A549 (cell line): ENCODE measurements at regions not wholly inside any gene's neighbourhood (a gene's known extent, or its start where the extent isn't known, plus 50 kb on each side); places are given as distances from the start of the nearest gene placed in this dataset.

Source experiments
- ATAC-seq, 2 experiments: fragments of 200-7000 bp in 1 of 2; fragments of >200 bp in 1 of 2; cut with Nextera tagmentation in 1 of 2; cut with Tn5 transposase in 1 of 2; 3 replicates each; pipeline versions ENCODE4 v1.8.0 to v1.9.1; 2018 to 2020; ENCODE audit warnings: mild to moderate bottlenecking in 1 of 2, moderate library complexity in 1 of 2
- CTCF ChIA-PET: fragments of 300-600 bp; sonication (Branson Sonifier 250); formaldehyde crosslinking; extraction: SDS; loops from one replicate; lab custom pipeline; 2021; ENCODE audit warnings: antibody characterized with exemption, inconsistent platforms; lab: Yijun Ruan, JAX
- POLR2A ChIA-PET: fragments of 350-600 bp; formaldehyde crosslinking; extraction: SDS; loops from one replicate; lab custom pipeline; 2021; ENCODE audit warnings: antibody characterized with exemption, inconsistent platforms; lab: Yijun Ruan, JAX
- DNase-seq, 2 experiments: peaks; one replicate each; pipeline versions ENCODE4 v3.0.0 to v3.0.0-alpha.2; 2011 to 2016; ENCODE audit warnings: low read depth in 1 of 2, low spot score in 1 of 2
- FAIRE-seq: peaks from 2 replicates; lab custom pipeline; 2011; peaks lifted over from hg19 to GRCh38; lab: Jason Lieb, UNC
- H3K27ac ChIP-seq, 2 experiments: fragments of >200 bp; sonication (Bioruptor Twin); formaldehyde crosslinking; 3 replicates each; pipeline ENCODE4 v1.5.1; 2016 to 2017
- H3K4me1 ChIP-seq: fragments of >200 bp; sonication (Bioruptor Twin); formaldehyde crosslinking; 3 replicates; pipeline ENCODE4 v1.6.1; 2016
- H3K4me2 ChIP-seq: fragments of >200 bp; sonication (Bioruptor Twin); formaldehyde crosslinking; 3 replicates; pipeline ENCODE4 v1.6.1; 2016
- H3K4me3 ChIP-seq: fragments of >200 bp; sonication (Bioruptor Twin); formaldehyde crosslinking; 3 replicates; pipeline ENCODE4 v1.5.1; 2016
- H3K9me3 ChIP-seq: fragments of >200 bp; sonication (Bioruptor Twin); formaldehyde crosslinking; 3 replicates; pipeline ENCODE4 v1.6.1; 2016
- ATOH8 ChIP-seq: fragments of 250-450 bp; sonication (Bioruptor Pico); IDR thresholded peaks from 2 replicates; pipeline ENCODE4 v1.5.0; 2020; ENCODE audit warnings: low read depth, mild to moderate bottlenecking, moderate library complexity
- BCL3 ChIP-seq: fragments of >200 bp; sonication (Bioruptor Twin); formaldehyde crosslinking; IDR thresholded peaks from 3 replicates; pipeline ENCODE4 v1.6.1; 2016
- CBX2 ChIP-seq: fragments of 200-600 bp; sonication (generic); IDR thresholded peaks from 2 replicates; pipeline ENCODE4 v1.6.1; 2016; ENCODE audit warnings: low read depth, mild to moderate bottlenecking, borderline replicate concordance
- CEBPB ChIP-seq, 2 experiments: fragments of >200 bp in 1 of 2; sonication (Bioruptor Twin) in 1 of 2; formaldehyde crosslinking in 1 of 2; IDR thresholded peaks; 2 replicates each; pipeline ENCODE4 v1.6.1; 2012 to 2016
- CHD4 ChIP-seq: fragments of 200-600 bp; sonication (generic); IDR thresholded peaks from 2 replicates; pipeline ENCODE4 v1.6.1; 2016; ENCODE audit warnings: antibody characterized with exemption, mild to moderate bottlenecking, borderline replicate concordance
- CTCF ChIP-seq: fragments of >200 bp; sonication (Bioruptor Twin); formaldehyde crosslinking; IDR thresholded peaks from 3 replicates; pipeline ENCODE4 v1.5.1; 2016
- E2F6 ChIP-seq: IDR thresholded peaks from 2 replicates; pipeline ENCODE4 v1.6.1; 2012; ENCODE audit warnings: low read depth, borderline replicate concordance
- ELK1 ChIP-seq: fragments of 150-350 bp; IDR thresholded peaks from 2 replicates; pipeline ENCODE4 v1.6.1; 2014; ENCODE audit warnings: low read depth, mild to moderate bottlenecking, low read length
- FOSL2 ChIP-seq, 2 experiments: fragments of 450-650 bp in 1 of 2; fragments of >200 bp in 1 of 2; sonication (Bioruptor Twin) in 1 of 2; formaldehyde crosslinking; IDR thresholded peaks; 2 replicates each; pipeline versions ENCODE4 v1.5.0 to v1.6.1; 2016 to 2020; ENCODE audit warnings: mild to moderate bottlenecking in 1 of 2, moderate library complexity in 1 of 2
- GATA3 ChIP-seq: IDR thresholded peaks from 2 replicates; pipeline ENCODE4 v1.6.1; 2012; ENCODE audit warnings: borderline replicate concordance
- HDAC2 ChIP-seq: fragments of 200-600 bp; sonication (generic); IDR thresholded peaks from 2 replicates; pipeline ENCODE4 v1.6.1; 2016
- HES2 ChIP-seq: fragments of >200 bp; sonication (Bioruptor Twin); formaldehyde crosslinking; IDR thresholded peaks from 2 replicates; pipeline ENCODE4 v1.6.1; 2016
- HEYL ChIP-seq: fragments of 250-450 bp; sonication (Bioruptor Pico); IDR thresholded peaks from 2 replicates; pipeline ENCODE4 v1.8.0; 2021; ENCODE audit warnings: mild to moderate bottlenecking, moderate library complexity
- HOXA7 ChIP-seq: fragments of 250-450 bp; sonication (Bioruptor Pico); IDR thresholded peaks from 2 replicates; pipeline ENCODE4 v1.5.0; 2020; ENCODE audit warnings: mild to moderate bottlenecking, moderate library complexity
- HOXB13 ChIP-seq: fragments of 250-450 bp; sonication (Bioruptor Pico); IDR thresholded peaks from 2 replicates; pipeline ENCODE4 v1.5.0; 2020; ENCODE audit warnings: low read depth, mild to moderate bottlenecking, moderate library complexity
- JUNB ChIP-seq: fragments of >200 bp; sonication (Bioruptor Twin); formaldehyde crosslinking; IDR thresholded peaks from 2 replicates; pipeline ENCODE4 v1.6.1; 2016
- PHF8 ChIP-seq: fragments of 200-600 bp; sonication (generic); IDR thresholded peaks from 2 replicates; pipeline ENCODE4 v1.6.1; 2016; ENCODE audit warnings: low read depth, mild to moderate bottlenecking, antibody characterized with exemption, moderate library complexity, borderline replicate concordance
- RARB ChIP-seq: fragments of 250-450 bp; sonication (Bioruptor Pico); IDR thresholded peaks from 2 replicates; pipeline ENCODE4 v1.8.0; 2021; ENCODE audit warnings: mild to moderate bottlenecking, moderate library complexity
- RCOR1 ChIP-seq: fragments of 150-350 bp; IDR thresholded peaks from 2 replicates; pipeline ENCODE4 v1.6.1; 2014; ENCODE audit warnings: antibody characterized with exemption, low read length, low read depth
- RFX5 ChIP-seq: fragments of 450-650 bp; IDR thresholded peaks from 2 replicates; pipeline ENCODE4 v1.7.1; 2014; ENCODE audit warnings: antibody characterized with exemption, mild to moderate bottlenecking, moderate library complexity
- SREBF2 ChIP-seq: fragments of 450-650 bp; IDR thresholded peaks from 2 replicates; pipeline ENCODE4 v1.6.1; 2014; ENCODE audit warnings: mild to moderate bottlenecking, moderate library complexity
- ZFP36 ChIP-seq: fragments of 450-650 bp; IDR thresholded peaks from 2 replicates; pipeline ENCODE4 v1.6.1; 2014; ENCODE audit warnings: borderline replicate concordance; ENCODE audit not compliant: partially characterized antibody
- ZNF302 ChIP-seq: fragments of 250-450 bp; sonication (Bioruptor Pico); IDR thresholded peaks from 2 replicates; pipeline ENCODE4 v1.9.0; 2021; ENCODE audit warnings: inconsistent platforms, mild to moderate bottlenecking, moderate library complexity
- WGBS: methylation state at CpG from one replicate; pipeline ENCODE4 v1.1.6; 2017; ENCODE audit errors: missing lambda C conversion rate; 5-methylcytosine and 5-hydroxymethylcytosine counted together

- Histone ChIP-seq H3K4me1 (no peaks in the 10 kb centered on the region), H3K27ac (no peak overlapping the region), H3K9me3 (no peaks in the 10 kb centered on the region), H3K4me3 (no peak overlapping the region)
- 49% methylated on average over 9 of the region's 9 CpGs for WGBS
- ATAC-seq (no peak), DNase-seq (no peak)
- TF ChIP-seq RARB (CRISPR knock-in tag) (no peak), FOSL2 (IDR thresholded peaks at IDR 0.05) (no peak), FOSL2 (CRISPR knock-in tag; IDR thresholded peaks at IDR 0.05) (no peak), HEYL (CRISPR knock-in tag) (no peak), JUNB (no peak), GATA3 (no peak), ATOH8 (CRISPR knock-in tag) (no peak), CBX2 (no peak), RFX5 (no peak), CHD4 (no peak), HOXA7 (CRISPR knock-in tag) (no peak), ZNF302 (CRISPR knock-in tag) (no peak), E2F6 (no peak), SREBF2 (no peak), CEBPB (IDR thresholded peaks at IDR 0.05) (no peak), ZFP36 (no peak), PHF8 (no peak), HOXB13 (CRISPR knock-in tag) (no peak), BCL3 (no peak), ELK1 (no peak)
- TF ChIP-seq, all 56 proteins: peak for 0
- CTCF ChIA-PET: interaction anchor here (0.7 kb wide), 1 partner anchor 23 kb away, joined by 3 read pairs; no protein-coding TSS in a partner anchor
- POLR2A ChIA-PET: no interaction called here
- no peak overlapping the region for H3K4me2 ChIP-seq
- no peak for FAIRE-seq
Observed at GRCh38 chr4:185921583-185922555, 109.9 kb upstream of the SORBS2 start.

GRCh38 chr4:185924458-185925044 is 112.6 kb upstream of the SORBS2 start:
- ATAC-seq (no peak), FAIRE-seq (no peak), DNase-seq (no peak)
- 74% methylated on average over 16 of the region's 17 CpGs for WGBS
- Histone ChIP-seq H3K4me2 (no peak overlapping the region), H3K4me1 (no peaks in the 10 kb centered on the region), H3K9me3 (no peaks in the 10 kb centered on the region), H3K27ac (no peak overlapping the region), H3K4me3 (no peak overlapping the region)
- ChIA-PET POLR2A (no interaction called here), CTCF (no interaction called here)
- no peak for TF ChIP-seq FOSL2 (IDR thresholded peaks at IDR 0.05)
- no peak for TF ChIP-seq FOSL2 (CRISPR knock-in tag; IDR thresholded peaks at IDR 0.05)
- TF ChIP-seq HDAC2: no peak
- TF ChIP-seq ATOH8 (CRISPR knock-in tag): no peak
- no peak for TF ChIP-seq GATA3
- TF ChIP-seq HEYL (CRISPR knock-in tag): no peak
- TF ChIP-seq RARB (CRISPR knock-in tag): no peak
- no peak for TF ChIP-seq CTCF
- no peak for TF ChIP-seq HES2
- no peak for TF ChIP-seq RCOR1
